ENCODE measurements at regions not wholly inside any gene's neighbourhood (a gene's known extent, or its start where the extent isn't known, plus 50 kb on each side); places are given as distances from the start of the nearest gene placed in this dataset.

DNA sequence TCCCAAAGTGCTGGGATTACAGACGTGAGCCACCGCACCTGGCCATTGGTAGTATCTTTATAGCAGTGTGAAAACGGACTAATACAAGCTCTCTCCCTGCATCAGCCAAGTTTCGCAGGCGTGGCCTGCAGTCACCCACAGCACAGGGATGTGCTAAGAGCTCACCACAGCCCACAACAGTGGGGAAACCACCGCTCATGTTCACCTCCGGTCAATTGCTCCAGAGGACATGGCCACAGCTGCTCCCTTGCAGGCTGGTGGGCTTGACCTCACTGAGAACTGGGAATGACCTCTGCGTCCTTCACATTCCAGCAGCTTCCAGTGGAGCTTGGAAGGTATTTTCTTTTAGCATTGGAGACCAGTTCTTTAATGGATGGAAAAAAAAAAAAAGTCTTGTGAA, 156.4 kb downstream of the KCTD15 start:
- no peaks in the 10 kb centered on the region for H3K27me3 ChIP-seq (ENCODE audit: control insufficient read depth, insufficient read depth, low read length)
- no peak overlapping the region for H3K4me3 ChIP-seq (ENCODE audit: low read depth, low read length)
- DNase-seq (ENCODE audit: low read depth) = no peak
- no peaks in the 10 kb centered on the region for H3K36me3 ChIP-seq (ENCODE audit: control insufficient read depth, insufficient read depth, low read length)
- TF ChIP-seq, protein P1, sequence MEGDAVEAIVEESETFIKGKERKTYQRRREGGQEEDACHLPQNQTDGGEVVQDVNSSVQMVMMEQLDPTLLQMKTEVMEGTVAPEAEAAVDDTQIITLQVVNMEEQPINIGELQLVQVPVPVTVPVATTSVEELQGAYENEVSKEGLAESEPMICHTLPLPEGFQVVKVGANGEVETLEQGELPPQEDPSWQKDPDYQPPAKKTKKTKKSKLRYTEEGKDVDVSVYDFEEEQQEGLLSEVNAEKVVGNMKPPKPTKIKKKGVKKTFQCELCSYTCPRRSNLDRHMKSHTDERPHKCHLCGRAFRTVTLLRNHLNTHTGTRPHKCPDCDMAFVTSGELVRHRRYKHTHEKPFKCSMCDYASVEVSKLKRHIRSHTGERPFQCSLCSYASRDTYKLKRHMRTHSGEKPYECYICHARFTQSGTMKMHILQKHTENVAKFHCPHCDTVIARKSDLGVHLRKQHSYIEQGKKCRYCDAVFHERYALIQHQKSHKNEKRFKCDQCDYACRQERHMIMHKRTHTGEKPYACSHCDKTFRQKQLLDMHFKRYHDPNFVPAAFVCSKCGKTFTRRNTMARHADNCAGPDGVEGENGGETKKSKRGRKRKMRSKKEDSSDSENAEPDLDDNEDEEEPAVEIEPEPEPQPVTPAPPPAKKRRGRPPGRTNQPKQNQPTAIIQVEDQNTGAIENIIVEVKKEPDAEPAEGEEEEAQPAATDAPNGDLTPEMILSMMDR (IDR thresholded peaks at IDR 0.05; ENCODE audit: insufficient read depth, low read length, severe bottlenecking) = no peak
- no peak for FAIRE-seq

DNA sequence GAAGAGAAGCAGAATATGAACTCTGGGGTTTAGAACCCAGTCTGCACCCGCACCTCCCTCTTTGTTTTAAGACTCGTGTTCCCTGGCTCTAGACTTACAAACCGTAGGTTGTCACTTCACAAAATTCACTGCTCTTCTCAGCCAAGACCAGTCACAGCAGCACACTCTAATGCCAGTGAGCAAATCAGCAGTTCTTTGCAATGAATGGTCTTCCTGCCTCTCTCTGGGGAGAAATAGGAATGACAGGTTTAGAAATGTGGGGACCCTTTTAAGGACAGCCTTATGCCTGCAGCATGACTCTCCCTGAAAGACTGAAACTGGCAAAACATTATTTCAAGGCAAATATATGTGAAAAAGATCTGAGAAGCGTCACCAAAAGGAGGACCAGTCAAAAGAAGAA, 156.9 kb downstream of the KCTD15 start:
- no peaks in the 10 kb centered on the region for H3K36me3 ChIP-seq (ENCODE audit: control insufficient read depth, insufficient read depth, low read length)
- no peaks in the 10 kb centered on the region for H3K27me3 ChIP-seq (ENCODE audit: control insufficient read depth, insufficient read depth, low read length)
- no peak overlapping the region for H3K4me3 ChIP-seq (ENCODE audit: low read depth, low read length)
- DNase-seq (ENCODE audit: low read depth) (no peak), FAIRE-seq (peak; percentile 23)
- TF ChIP-seq, protein P1 (IDR thresholded peaks at IDR 0.05; ENCODE audit: insufficient read depth, low read length, severe bottlenecking) = no peak

DNA sequence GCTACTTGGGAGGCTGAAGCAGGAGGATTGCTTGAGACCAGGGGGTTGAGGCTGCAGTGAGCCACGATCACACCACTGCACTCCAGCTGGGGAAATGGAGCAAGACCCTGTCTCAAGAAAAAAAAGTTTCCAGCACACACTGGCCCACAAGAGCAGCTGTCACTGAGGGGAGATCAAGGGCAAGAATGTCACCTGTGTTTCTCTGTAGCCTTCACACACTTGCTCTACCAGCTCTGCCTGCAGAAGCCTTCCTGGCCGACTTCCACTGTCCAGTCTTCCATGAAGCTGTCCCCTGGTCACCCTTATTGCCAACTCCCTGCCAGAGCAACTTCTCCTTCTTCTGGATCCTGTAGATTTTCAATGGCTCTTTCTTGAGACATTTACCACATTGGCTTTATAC, 158.0 kb downstream of the KCTD15 start:
- no peak for DNase-seq (ENCODE audit: low read depth)
- FAIRE-seq = no peak
- TF ChIP-seq, protein P1 (IDR thresholded peaks at IDR 0.05; ENCODE audit: insufficient read depth, low read length, severe bottlenecking) = no peak
- Histone ChIP-seq H3K4me3 (ENCODE audit: low read depth, low read length) (no peak overlapping the region), H3K36me3 (ENCODE audit: control insufficient read depth, insufficient read depth, low read length) (no peaks in the 10 kb centered on the region), H3K27me3 (ENCODE audit: control insufficient read depth, insufficient read depth, low read length) (no peaks in the 10 kb centered on the region)

DNA sequence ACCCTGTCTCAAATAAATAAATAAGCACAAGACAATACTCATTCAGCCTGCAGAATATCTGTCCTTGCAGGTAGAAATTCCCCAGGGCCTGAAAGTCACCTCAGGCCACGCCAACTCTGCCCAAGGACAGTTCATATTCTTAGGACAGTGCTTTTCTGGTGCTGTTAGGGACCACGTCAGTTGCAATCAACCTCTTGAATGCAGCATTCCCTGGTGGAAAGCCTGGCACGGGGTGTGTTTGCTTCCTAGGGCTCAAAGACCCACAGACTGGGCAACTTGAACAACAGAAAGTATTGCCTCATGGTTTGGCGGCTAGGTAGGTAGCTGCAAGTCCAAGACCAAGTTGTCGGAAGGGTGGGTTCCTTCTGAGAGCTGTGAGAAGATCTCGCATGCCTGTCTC, 160.3 kb downstream of the KCTD15 start:
- H3K27me3 ChIP-seq (ENCODE audit: control insufficient read depth, insufficient read depth, low read length) = no peaks in the 10 kb centered on the region
- TF ChIP-seq, protein P1 (IDR thresholded peaks at IDR 0.05; ENCODE audit: insufficient read depth, low read length, severe bottlenecking) = no peak
- FAIRE-seq = no peak
- H3K36me3 ChIP-seq (ENCODE audit: control insufficient read depth, insufficient read depth, low read length) = no peaks in the 10 kb centered on the region
- H3K4me3 ChIP-seq (ENCODE audit: low read depth, low read length) = no peak overlapping the region
- DNase-seq (ENCODE audit: low read depth) = no peak

DNA sequence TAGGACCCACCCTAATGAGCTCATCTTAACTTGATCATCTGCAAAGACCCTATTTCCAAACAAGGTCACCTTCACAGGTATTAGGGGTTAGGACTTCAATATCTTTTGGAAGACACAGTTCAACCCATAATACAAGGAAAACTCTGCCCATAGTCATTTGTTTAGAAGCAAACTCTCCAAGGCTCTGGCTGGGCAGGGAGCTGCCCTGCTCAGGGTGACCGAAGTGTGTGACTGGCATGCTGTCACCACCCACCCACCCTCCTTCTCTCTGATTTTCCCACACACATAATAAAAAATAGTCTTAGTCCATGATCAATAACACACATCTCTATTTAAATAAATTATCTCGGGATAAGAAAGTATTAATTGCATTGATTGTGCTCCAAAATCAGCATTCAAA, 161.1 kb downstream of the KCTD15 start:
- no peak overlapping the region for H3K4me3 ChIP-seq (ENCODE audit: low read depth, low read length)
- no peak for FAIRE-seq
- TF ChIP-seq, protein P1 (IDR thresholded peaks at IDR 0.05; ENCODE audit: insufficient read depth, low read length, severe bottlenecking) = no peak
- no peaks in the 10 kb centered on the region for H3K36me3 ChIP-seq (ENCODE audit: control insufficient read depth, insufficient read depth, low read length)
- H3K27me3 ChIP-seq (ENCODE audit: control insufficient read depth, insufficient read depth, low read length) = no peaks in the 10 kb centered on the region
- no peak for DNase-seq (ENCODE audit: low read depth)

DNA sequence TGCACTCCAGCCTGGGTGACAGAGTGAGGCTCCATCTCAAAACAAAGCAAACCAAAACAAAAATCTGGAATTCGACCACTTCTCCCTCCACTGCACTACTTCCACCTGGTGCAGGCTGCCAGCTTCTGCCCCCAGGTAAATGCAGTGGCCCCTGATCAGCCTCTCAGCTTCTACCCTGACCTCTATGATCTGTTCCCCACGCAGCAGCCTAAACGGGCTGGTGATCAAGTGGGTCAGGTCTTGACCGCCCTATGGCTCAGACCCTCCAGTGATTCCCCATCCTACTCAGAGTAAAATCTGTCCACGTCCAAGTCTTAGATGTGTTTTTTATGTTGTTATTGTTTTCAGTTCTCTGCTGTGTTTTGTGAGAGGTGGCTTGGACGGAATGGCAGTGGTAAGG, 163.9 kb downstream of the KCTD15 start:
- DNase-seq (ENCODE audit: low read depth) (no peak), FAIRE-seq (no peak)
- Histone ChIP-seq H3K36me3 (ENCODE audit: control insufficient read depth, insufficient read depth, low read length) (no peaks in the 10 kb centered on the region), H3K4me3 (ENCODE audit: low read depth, low read length) (no peak overlapping the region), H3K27me3 (ENCODE audit: control insufficient read depth, insufficient read depth, low read length) (no peaks in the 10 kb centered on the region)
- TF ChIP-seq, protein P1 (IDR thresholded peaks at IDR 0.05; ENCODE audit: insufficient read depth, low read length, severe bottlenecking) = no peak

Data from bronchial epithelial cell (primary cell).